ENCODE measurements at regions not wholly inside any gene's neighbourhood (a gene's known extent, or its start where the extent isn't known, plus 50 kb on each side); places are given as distances from the start of the nearest gene placed in this dataset.

GRCh38 chr4:110751183-110751582, 128.3 kb upstream of the PITX2 start:
- no peak for DNase-seq (ENCODE audit: low spot score)
- H3K27ac ChIP-seq: no peak overlapping the region
- no peaks in the 10 kb centered on the region for H3K9me3 ChIP-seq (ENCODE audit: low read depth)
- H3K27me3 ChIP-seq: no peaks in the 10 kb centered on the region
- WGBS (ENCODE audit: low lambda C conversion rate, missing lambda C conversion rate): 96% methylated on average over 3 of the region's 3 CpGs
- H4K20me1 ChIP-seq (ENCODE audit: insufficient read depth, poor library complexity, severe bottlenecking): no peaks in the 10 kb centered on the region
- no peaks in the 10 kb centered on the region for H3K9me2 ChIP-seq (replicated peaks; ENCODE audit: insufficient read depth)
- no peaks in the 10 kb centered on the region for H3K79me2 ChIP-seq
- H3K4me3 ChIP-seq: no peak overlapping the region
- TF ChIP-seq EZH2phosphoT487 (IDR thresholded peaks at IDR 0.05; ENCODE audit: low read depth, severe bottlenecking, unreplicated experiment): no peak
- TF ChIP-seq, protein P1, sequence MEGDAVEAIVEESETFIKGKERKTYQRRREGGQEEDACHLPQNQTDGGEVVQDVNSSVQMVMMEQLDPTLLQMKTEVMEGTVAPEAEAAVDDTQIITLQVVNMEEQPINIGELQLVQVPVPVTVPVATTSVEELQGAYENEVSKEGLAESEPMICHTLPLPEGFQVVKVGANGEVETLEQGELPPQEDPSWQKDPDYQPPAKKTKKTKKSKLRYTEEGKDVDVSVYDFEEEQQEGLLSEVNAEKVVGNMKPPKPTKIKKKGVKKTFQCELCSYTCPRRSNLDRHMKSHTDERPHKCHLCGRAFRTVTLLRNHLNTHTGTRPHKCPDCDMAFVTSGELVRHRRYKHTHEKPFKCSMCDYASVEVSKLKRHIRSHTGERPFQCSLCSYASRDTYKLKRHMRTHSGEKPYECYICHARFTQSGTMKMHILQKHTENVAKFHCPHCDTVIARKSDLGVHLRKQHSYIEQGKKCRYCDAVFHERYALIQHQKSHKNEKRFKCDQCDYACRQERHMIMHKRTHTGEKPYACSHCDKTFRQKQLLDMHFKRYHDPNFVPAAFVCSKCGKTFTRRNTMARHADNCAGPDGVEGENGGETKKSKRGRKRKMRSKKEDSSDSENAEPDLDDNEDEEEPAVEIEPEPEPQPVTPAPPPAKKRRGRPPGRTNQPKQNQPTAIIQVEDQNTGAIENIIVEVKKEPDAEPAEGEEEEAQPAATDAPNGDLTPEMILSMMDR (IDR thresholded peaks at IDR 0.05; ENCODE audit: poor library complexity): no peak
- TF ChIP-seq EZH2 (IDR thresholded peaks at IDR 0.05; ENCODE audit: borderline replicate concordance): no peak
- H3K4me2 ChIP-seq: no peak overlapping the region
- H3K4me1 ChIP-seq (ENCODE audit: insufficient read depth): no peaks in the 10 kb centered on the region
- no peaks in the 10 kb centered on the region for H3K36me3 ChIP-seq (replicated peaks; ENCODE audit: insufficient read depth, low read depth)
- H2AFZ ChIP-seq: no peak overlapping the region

- Histone ChIP-seq H4K20me1 (ENCODE audit: insufficient read depth, poor library complexity, severe bottlenecking) (no peaks in the 10 kb centered on the region), H3K79me2 (no peaks in the 10 kb centered on the region), H3K9me3 (ENCODE audit: low read depth) (no peaks in the 10 kb centered on the region), H2AFZ (no peak overlapping the region), H3K4me3 (no peak overlapping the region), H3K9me2 (replicated peaks; ENCODE audit: insufficient read depth) (no peaks in the 10 kb centered on the region), H3K27ac (no peak overlapping the region), H3K36me3 (replicated peaks; ENCODE audit: insufficient read depth, low read depth) (no peaks in the 10 kb centered on the region), H3K27me3 (no peaks in the 10 kb centered on the region), H3K4me1 (ENCODE audit: insufficient read depth) (no peaks in the 10 kb centered on the region), H3K4me2 (no peak overlapping the region)
- TF ChIP-seq EZH2phosphoT487 (IDR thresholded peaks at IDR 0.05; ENCODE audit: low read depth, severe bottlenecking, unreplicated experiment): no peak
- TF ChIP-seq, protein P1 (IDR thresholded peaks at IDR 0.05; ENCODE audit: poor library complexity): no peak
- DNase-seq (ENCODE audit: low spot score): no peak
- 62% methylated on average over 2 of the region's 2 CpGs for WGBS (ENCODE audit: low lambda C conversion rate, missing lambda C conversion rate)
Observed at GRCh38 chr4:110751986-110752385, 129.1 kb upstream of the PITX2 start.

DNA sequence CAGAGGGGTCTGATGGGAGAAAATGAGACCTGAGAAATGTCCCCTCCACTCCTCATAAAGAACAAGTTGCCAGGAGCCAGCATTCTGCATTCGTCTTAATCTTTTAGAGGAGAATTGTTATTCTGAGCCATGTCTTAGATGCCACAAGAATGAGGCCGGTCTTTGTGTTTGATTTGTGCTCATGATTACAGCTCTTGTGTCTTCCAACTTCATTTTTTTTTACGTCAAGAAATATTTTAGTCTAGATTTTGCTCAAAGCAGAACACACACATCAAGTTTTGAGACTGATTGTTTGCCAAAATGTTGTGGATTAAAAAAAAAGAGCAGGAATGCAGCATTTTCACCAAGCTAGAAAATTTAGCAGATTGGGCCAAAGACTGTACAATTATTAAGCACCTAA, 130.6 kb upstream of the PITX2 start:
- H2AFZ ChIP-seq: no peak overlapping the region
- WGBS (ENCODE audit: low lambda C conversion rate, missing lambda C conversion rate): 90% methylated on average over 3 of the region's 3 CpGs
- no peak for TF ChIP-seq EZH2 (IDR thresholded peaks at IDR 0.05; ENCODE audit: borderline replicate concordance)
- TF ChIP-seq EZH2phosphoT487 (IDR thresholded peaks at IDR 0.05; ENCODE audit: low read depth, severe bottlenecking, unreplicated experiment): no peak
- TF ChIP-seq, protein P1 (IDR thresholded peaks at IDR 0.05; ENCODE audit: poor library complexity): no peak

DNA sequence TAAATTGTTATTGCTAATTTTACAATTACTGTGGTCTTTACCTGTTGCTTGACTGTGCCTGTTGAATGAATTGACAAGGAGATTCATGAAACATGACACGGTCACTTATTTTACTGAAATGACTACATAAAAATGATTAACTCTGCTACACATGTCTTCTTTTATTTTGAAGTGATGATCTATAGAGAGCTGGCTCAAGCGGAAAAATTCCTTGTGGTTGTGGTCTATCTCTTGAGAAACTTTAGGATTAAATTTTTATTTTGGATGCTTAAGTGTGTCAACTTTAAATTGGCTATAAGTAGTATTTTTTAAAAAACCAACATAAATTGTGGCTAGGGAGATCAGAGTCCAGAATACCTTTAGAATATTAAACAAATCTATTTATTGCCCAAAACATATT, 131.8 kb upstream of the PITX2 start:
- Histone ChIP-seq H4K20me1 (ENCODE audit: insufficient read depth, poor library complexity, severe bottlenecking) (no peaks in the 10 kb centered on the region), H3K27ac (no peak overlapping the region), H3K36me3 (replicated peaks; ENCODE audit: insufficient read depth, low read depth) (no peaks in the 10 kb centered on the region), H3K27me3 (no peaks in the 10 kb centered on the region), H2AFZ (no peak overlapping the region), H3K9me2 (replicated peaks; ENCODE audit: insufficient read depth) (no peaks in the 10 kb centered on the region), H3K79me2 (no peaks in the 10 kb centered on the region), H3K4me3 (no peak overlapping the region), H3K4me2 (no peak overlapping the region), H3K9me3 (ENCODE audit: low read depth) (no peaks in the 10 kb centered on the region), H3K4me1 (ENCODE audit: insufficient read depth) (no peaks in the 10 kb centered on the region)
- WGBS (ENCODE audit: low lambda C conversion rate, missing lambda C conversion rate): 82% methylated on average over 2 of the region's 2 CpGs
- TF ChIP-seq EZH2phosphoT487 (IDR thresholded peaks at IDR 0.05; ENCODE audit: low read depth, severe bottlenecking, unreplicated experiment) (no peak), EZH2 (IDR thresholded peaks at IDR 0.05; ENCODE audit: borderline replicate concordance) (no peak)
- TF ChIP-seq, protein P1 (IDR thresholded peaks at IDR 0.05; ENCODE audit: poor library complexity): no peak
- no peak for DNase-seq (ENCODE audit: low spot score)

More for the DNA sequence above, 130.6 kb upstream of the PITX2 start:
- Histone ChIP-seq H4K20me1 (ENCODE audit: insufficient read depth, poor library complexity, severe bottlenecking) (no peaks in the 10 kb centered on the region), H3K4me3 (no peak overlapping the region), H3K9me2 (replicated peaks; ENCODE audit: insufficient read depth) (no peaks in the 10 kb centered on the region), H3K4me2 (no peak overlapping the region), H3K4me1 (ENCODE audit: insufficient read depth) (no peaks in the 10 kb centered on the region), H3K27me3 (no peaks in the 10 kb centered on the region), H3K27ac (no peak overlapping the region), H3K36me3 (replicated peaks; ENCODE audit: insufficient read depth, low read depth) (no peaks in the 10 kb centered on the region), H3K79me2 (no peaks in the 10 kb centered on the region), H3K9me3 (ENCODE audit: low read depth) (no peaks in the 10 kb centered on the region)
- DNase-seq (ENCODE audit: low spot score): no peak
